Right lobe of liver (tissue), 4 donors: ENCODE measurements at regions not wholly inside any gene's neighbourhood (a gene's known extent, or its start where the extent isn't known, plus 50 kb on each side); places are given as distances from the start of the nearest gene placed in this dataset.
"Not testable (repeated sequence)": the region's sequence is repeated elsewhere in the genome, so short reads cannot be mapped to it uniquely, and the experiment has no call there.

Experiments
- POLR2A ChIP-seq: fragments of 450-650 bp; IDR thresholded peaks from one replicate; pipeline ENCODE4 v1.6.1; 2017; ENCODE audit warnings: antibody characterized with exemption, mild to moderate bottlenecking
- TF ChIP-seq, protein P1 (sequence below), 4 donors: fragments of 200-600 bp in 3 of 4; fragments of 450-650 bp in 1 of 4; IDR thresholded peaks; one replicate each; pipeline versions ENCODE4 v1.5.1 to v1.8.0; 2016 to 2022; ENCODE audit warnings: antibody characterized with exemption in 4 of 4, mild to moderate bottlenecking in 2 of 4
- donor health status: DM: no; HTN: no; CAD: no.
- donor health status: DM: no; HTN: no; CAD: no.
- donor health status: DM: no; HTN: yes; CAD: no.

DNA sequence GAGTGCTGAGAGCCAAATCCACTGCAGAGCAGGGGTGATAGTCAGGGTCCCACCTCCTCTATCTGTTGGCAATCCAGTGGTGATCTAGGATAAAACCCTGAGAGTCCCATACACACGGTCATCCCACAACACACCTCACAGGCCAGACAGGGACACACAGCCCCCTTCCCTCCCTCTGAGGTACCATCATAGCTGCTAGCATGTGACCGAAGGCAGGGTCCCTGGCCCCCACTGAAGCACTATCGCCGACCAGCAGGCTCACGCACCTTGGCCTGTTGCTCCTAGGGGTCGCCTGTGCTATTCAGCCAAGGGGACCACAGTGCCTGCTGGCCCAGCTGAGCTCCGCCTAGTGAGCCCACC is 168.8 kb downstream of the TBC1D2B start:
- TF ChIP-seq, protein P1, sequence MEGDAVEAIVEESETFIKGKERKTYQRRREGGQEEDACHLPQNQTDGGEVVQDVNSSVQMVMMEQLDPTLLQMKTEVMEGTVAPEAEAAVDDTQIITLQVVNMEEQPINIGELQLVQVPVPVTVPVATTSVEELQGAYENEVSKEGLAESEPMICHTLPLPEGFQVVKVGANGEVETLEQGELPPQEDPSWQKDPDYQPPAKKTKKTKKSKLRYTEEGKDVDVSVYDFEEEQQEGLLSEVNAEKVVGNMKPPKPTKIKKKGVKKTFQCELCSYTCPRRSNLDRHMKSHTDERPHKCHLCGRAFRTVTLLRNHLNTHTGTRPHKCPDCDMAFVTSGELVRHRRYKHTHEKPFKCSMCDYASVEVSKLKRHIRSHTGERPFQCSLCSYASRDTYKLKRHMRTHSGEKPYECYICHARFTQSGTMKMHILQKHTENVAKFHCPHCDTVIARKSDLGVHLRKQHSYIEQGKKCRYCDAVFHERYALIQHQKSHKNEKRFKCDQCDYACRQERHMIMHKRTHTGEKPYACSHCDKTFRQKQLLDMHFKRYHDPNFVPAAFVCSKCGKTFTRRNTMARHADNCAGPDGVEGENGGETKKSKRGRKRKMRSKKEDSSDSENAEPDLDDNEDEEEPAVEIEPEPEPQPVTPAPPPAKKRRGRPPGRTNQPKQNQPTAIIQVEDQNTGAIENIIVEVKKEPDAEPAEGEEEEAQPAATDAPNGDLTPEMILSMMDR (IDR thresholded peaks at IDR 0.05), result not testable (repeated sequence)
- not testable (repeated sequence) for TF ChIP-seq POLR2A
